OCI-LY3 (cell line): ENCODE measurements at regions not wholly inside any gene's neighbourhood (a gene's known extent, or its start where the extent isn't known, plus 50 kb on each side); places are given as distances from the start of the nearest gene placed in this dataset.

Experiments
- EZH2phosphoT487 ChIP-seq: fragments of 200-600 bp; shearing (Covaris generic); IDR thresholded peaks from 2 replicates; pipeline ENCODE4 v1.6.1; 2018; ENCODE audit warnings: antibody characterized with exemption, mixed run types, low read depth
- TF ChIP-seq, protein P1 (sequence below): fragments of 200-600, 300-600 bp; sonication (generic); IDR thresholded peaks from 2 replicates; pipeline ENCODE4 v1.5.1; 2014; ENCODE audit warnings: antibody characterized with exemption, low read length, low read depth

DNA sequence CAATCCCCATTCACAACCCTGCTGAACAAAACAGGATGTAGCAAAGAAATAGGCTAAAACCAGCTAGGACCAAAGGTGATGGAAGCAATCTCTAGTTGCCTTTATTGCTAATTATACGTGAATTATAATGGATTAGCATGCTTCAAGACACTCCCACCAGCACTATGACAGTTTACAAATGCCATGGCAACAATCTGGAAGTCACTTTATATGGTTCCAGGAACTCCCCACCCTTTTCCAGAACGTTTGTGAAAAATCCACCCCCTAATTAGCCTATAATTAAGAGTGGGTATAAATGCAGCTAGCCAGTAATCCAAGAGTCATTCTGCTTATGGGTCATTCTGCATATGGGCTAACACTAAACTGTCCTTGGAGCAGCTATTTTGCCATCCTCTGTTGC is 328.7 kb downstream of the FLRT2 start:
- TF ChIP-seq, protein P1, sequence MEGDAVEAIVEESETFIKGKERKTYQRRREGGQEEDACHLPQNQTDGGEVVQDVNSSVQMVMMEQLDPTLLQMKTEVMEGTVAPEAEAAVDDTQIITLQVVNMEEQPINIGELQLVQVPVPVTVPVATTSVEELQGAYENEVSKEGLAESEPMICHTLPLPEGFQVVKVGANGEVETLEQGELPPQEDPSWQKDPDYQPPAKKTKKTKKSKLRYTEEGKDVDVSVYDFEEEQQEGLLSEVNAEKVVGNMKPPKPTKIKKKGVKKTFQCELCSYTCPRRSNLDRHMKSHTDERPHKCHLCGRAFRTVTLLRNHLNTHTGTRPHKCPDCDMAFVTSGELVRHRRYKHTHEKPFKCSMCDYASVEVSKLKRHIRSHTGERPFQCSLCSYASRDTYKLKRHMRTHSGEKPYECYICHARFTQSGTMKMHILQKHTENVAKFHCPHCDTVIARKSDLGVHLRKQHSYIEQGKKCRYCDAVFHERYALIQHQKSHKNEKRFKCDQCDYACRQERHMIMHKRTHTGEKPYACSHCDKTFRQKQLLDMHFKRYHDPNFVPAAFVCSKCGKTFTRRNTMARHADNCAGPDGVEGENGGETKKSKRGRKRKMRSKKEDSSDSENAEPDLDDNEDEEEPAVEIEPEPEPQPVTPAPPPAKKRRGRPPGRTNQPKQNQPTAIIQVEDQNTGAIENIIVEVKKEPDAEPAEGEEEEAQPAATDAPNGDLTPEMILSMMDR = no peak
- TF ChIP-seq EZH2phosphoT487 = no peak
